ENCODE measurements at regions not wholly inside any gene's neighbourhood (a gene's known extent, or its start where the extent isn't known, plus 50 kb on each side); places are given as distances from the start of the nearest gene placed in this dataset.
"Not testable (repeated sequence)": the region's sequence is repeated elsewhere in the genome, so short reads cannot be mapped to it uniquely, and the experiment has no call there.

DNA sequence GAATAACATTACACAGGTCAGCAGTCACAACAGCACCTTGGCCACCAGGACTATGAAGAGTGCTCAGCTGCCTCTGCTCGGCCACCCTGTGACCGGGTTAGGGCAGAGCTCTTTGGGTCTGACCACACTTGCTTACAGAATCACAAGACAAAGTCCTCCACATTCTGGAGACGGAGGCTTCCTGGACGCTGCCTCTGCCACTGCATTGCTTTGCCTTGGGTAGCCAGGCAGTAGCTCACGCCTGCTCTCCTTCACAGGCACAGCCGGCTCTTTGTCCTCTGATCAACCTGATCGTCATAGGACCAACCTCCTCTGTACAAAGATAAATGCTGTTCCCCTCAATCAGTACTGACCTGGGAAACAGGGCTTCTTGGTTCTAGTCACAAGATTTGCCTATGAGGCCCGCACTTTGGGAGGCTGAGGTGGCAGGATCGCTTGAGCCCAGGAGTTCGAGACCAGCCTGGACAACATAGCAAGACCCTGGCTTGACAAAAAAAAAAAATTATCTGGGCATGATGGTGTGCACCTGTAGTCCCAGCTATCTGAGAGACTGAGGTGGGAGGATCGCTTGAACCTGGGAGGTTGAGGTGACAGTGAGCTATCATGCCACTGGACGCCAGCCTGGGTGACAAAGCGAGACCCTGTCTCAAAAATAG, 128.4 kb upstream of the IER5L start:
- no peak for DNase-seq (ENCODE audit: low read depth in 4 of 4, low spot score in 3 of 4)

GRCh38 chr9:129305246-129305645, 127.2 kb upstream of the IER5L start:
- no peak for DNase-seq (ENCODE audit: low read depth in 4 of 4, low spot score in 3 of 4)

- DNase-seq (ENCODE audit: low read depth in 4 of 4, low spot score in 3 of 4) = no peak
Measured at GRCh38 chr9:129301941-129302340, 123.9 kb upstream of the IER5L start.

GRCh38 chr9:129296195-129296594, 118.1 kb upstream of the IER5L start:
- not testable (repeated sequence) for DNase-seq (ENCODE audit: low read depth in 4 of 4, low spot score in 3 of 4)

GRCh38 chr9:129291041-129291501, 113.0 kb upstream of the IER5L start:
- no peak for DNase-seq (ENCODE audit: low read depth in 4 of 4, low spot score in 3 of 4)

DNA sequence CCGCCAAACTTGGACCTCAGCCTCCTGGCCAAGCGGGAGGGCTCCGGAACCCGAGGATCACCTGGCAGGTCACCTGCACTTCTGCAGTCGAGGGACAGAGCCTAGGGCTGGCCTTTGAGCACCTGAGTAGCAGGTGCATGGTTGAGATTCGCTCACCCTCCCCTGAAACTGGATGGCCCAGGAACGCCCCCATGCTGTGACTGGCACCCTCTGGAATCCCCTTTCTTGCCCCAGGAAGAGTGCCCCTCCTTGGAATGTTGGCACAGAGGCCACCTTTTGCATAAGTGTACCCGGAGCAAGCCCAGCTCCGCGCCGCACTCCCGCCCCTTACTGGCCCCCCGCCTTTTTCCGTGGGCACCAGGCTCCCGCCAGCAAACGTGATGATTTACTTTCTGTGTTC, 112.5 kb upstream of the IER5L start:
- DNase-seq (ENCODE audit: low read depth in 4 of 4, low spot score in 3 of 4) = no peak

- no peak for DNase-seq (ENCODE audit: low read depth in 4 of 4, low spot score in 3 of 4)
Measured at GRCh38 chr9:129289883-129290282, 111.8 kb upstream of the IER5L start.

DNA sequence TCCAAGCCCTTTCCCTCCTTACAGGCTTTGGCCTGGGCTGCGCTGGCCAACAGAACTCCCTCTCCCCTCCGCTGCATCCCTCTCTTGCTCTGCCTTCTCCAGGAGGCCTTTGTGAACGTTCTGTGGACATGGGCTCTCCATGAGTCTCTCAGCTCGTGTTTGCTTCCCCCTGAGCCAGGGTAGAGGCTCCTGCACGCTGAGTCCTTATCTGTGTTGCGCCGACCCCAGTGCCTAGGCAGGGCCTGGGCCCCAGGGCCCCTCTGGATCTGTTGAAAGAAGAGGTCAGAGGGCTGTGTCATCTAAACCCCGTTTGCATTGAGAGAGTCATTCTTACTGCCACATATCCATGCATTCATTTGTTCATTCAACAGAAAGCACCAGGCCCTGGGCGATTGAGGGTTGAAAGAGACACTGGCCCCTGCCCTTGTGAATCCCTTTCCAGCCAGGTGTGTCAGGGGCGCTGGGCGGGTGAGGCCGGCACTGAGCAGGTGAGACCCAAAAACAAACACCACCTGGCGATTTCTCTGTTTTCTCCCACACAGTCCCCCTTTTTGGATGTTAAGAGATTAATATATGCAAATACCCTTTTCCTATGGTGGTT, 111.2 kb upstream of the IER5L start:
- no peak for DNase-seq (ENCODE audit: low read depth in 4 of 4, low spot score in 3 of 4)

DNA sequence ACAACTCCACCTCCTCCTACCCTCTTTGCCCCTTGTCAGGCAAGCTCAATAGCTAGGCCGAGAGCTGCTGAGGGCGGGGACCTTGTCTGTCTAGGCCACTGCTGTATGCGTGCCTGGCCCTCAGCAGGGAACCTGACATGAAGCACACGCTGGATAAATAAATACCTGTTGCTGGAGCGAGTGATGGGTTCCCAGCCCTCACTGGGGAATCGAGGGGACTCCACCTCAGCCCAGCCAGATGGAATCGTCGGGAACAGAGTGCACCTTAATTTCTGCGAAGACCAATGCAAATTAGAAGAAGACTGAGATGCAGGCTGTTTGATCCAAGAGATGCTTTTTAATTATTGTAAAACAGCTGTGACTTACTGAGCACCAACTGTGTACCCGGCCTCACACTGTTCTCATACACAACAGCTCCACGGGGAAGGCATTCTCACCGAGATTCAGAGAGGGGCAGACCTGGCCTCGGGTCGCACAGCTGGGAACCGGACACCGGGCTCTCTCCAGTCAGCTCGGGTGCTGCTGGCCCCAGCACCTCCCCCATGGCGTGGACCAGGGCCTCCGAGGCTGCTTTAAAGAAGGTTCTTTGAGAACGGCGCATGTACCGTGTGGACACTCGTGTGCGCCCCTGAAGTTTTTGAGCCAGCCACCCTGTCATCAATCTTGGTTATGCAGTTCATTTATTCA, 109.7 kb upstream of the IER5L start:
- no peak for DNase-seq (ENCODE audit: low read depth in 4 of 4, low spot score in 3 of 4)

- DNase-seq (ENCODE audit: low read depth in 4 of 4, low spot score in 3 of 4) = no peak
Measured at GRCh38 chr9:129285979-129286772, 108.1 kb upstream of the IER5L start.

DNA sequence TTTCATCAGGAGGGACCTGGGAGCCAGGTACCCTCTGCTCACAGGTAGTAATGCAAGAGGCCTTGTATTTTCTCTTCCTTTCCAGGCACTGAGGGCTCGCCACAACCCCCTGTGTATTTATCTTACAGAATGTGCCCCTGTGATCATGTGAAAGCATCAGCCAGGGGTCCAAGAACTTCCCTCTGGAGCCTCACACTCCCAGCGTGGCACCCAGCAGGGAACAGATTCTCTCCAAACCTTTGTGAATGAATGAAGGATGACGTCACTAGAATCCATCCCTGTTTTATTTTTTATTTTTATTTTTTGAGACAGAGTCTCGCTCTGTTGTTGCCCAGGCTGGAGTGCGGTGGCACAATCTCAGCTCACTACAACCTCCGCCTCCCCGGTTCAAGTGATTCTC, 107.3 kb upstream of the IER5L start:
- DNase-seq (ENCODE audit: low read depth in 4 of 4, low spot score in 3 of 4) = no peak

- no peak for DNase-seq (ENCODE audit: low read depth in 4 of 4, low spot score in 3 of 4)
Measured at GRCh38 chr9:129284607-129285291, 106.7 kb upstream of the IER5L start.

- DNase-seq (ENCODE audit: low read depth in 4 of 4, low spot score in 3 of 4) = no peak
Measured at GRCh38 chr9:129283705-129284606, 105.9 kb upstream of the IER5L start.

DNA sequence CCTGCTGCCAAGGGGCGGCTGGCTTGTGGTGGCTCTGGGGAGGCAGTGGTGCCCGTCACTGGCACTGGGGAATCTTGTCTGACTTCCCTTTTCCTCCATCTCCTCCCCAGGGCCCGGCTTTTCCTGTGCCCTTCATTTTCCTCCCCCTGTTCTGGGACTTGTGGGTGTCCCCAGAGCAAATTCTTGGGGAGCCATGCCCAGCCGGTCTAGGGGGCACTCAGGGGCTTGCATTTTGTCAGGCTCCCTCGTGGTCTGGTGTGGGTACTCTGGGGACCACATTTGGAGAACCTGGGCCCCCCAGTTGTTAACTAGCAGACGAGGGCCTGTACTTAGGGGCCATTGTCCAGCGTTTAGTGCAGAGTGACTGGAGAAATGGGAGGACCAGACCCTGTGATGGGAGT, 105.2 kb upstream of the IER5L start:
- no peak for DNase-seq (ENCODE audit: low read depth in 4 of 4, low spot score in 3 of 4)

DNA sequence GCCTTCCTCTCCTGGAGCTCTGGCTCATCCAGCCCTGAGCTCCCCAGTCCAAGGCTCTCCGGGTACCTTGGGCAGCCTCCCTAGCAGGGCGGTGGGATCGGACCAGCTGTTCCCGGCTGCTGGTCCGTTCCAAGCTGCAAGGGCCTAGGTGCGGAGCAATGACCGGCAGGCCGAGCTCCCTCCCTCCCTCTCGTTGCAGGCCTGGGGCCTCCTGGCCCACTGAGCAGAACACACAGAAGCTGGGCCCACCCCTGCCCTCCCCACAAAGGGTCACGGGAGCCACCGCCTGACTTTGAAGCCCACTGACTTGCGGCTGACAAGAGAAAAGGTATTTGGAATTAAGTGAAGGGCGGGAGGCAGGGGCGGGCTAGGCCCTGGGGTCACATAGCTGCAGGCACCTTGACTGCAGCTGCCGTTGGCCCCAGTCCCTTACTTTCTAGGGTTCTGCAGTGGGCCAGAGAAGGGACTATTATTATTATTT, 104.7 kb upstream of the IER5L start:
- no peak for DNase-seq (ENCODE audit: low read depth in 4 of 4, low spot score in 3 of 4)

DNA sequence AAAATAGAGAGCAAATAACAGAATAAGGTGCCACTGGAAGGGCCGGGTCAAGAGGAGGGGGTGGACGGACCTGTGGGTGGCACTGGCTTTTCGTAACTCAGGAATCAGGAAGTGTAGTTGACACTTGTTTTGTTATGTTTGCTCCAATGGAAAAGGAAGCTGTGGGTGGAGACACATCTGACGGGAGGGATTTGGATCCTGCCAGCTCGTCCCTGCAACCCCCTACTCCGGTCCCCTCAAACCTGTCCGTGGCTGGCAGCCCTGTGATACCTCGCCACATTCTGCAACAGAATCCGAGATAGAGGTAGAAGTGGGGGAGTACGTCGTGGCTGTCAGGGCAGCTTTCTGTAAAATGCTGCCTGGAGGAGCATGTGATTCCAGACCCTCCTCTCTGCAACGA, 104.2 kb upstream of the IER5L start:
- no peak for DNase-seq (ENCODE audit: low read depth in 4 of 4, low spot score in 3 of 4)

GRCh38 chr9:129281506-129282145, 103.6 kb upstream of the IER5L start:
- no peak for DNase-seq (ENCODE audit: low read depth in 4 of 4, low spot score in 3 of 4)

DNA sequence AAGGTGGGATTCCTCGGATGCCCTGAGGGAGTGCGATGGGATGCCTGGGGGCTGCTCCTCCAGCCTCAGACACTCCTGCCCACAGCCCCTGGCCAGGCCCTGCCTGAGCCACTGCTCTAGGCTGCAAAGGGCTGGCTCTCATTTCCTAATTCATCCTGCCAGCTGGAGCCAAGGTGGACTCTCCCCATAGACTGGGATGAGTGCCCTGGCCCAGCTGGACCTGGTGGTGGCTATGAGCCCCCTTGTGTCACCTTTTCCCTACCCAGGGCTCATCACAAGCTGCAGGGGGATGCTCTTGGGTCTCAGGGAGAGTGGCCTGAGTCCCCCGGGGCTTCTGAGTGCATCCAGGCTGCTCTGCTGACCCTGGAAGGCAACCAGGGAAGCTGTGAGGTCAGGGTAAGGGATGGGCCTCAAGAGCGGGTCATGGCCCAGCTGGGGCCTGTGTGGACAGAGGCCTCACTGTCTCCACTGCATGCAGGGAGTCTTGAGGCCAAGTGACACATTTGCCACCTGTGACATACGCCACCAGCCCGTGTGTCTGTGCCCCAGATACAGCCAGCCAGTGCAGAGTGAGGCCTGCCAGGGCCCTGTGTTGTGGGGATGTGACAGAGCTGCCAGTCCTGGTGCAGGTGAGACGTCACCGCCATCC, 102.7 kb upstream of the IER5L start:
- no peak for DNase-seq (ENCODE audit: low read depth in 4 of 4, low spot score in 3 of 4)

- no peak for DNase-seq (ENCODE audit: low read depth in 4 of 4, low spot score in 3 of 4)
Measured at GRCh38 chr9:129280236-129280622, 102.2 kb upstream of the IER5L start.

Data from left renal pelvis (tissue), 4 donors.